ENCODE measurements at regions not wholly inside any gene's neighbourhood (a gene's known extent, or its start where the extent isn't known, plus 50 kb on each side); places are given as distances from the start of the nearest gene placed in this dataset.

GRCh38 chr12:125240717-125241116 lies 175.5 kb downstream of the AACS start:
- H3K4me3 ChIP-seq = no peak overlapping the region
- H3F3A ChIP-seq (ENCODE audit: insufficient read depth, low read depth) = no peaks in the 10 kb centered on the region
- TF ChIP-seq EZH2 (IDR thresholded peaks at IDR 0.05; ENCODE audit: low read depth) (no peak), CTCF (conservative IDR thresholded peaks at IDR 0.05) (no peak)
- no TSS peak for BruUV-seq (replicated peaks)
- H3K27me3 ChIP-seq (ENCODE audit: insufficient read depth, low read depth) = peaks cover 89% of the 10 kb centered on the region
- H2AFZ ChIP-seq = no peak overlapping the region
- H3K9me3 ChIP-seq (ENCODE audit: insufficient read depth, low read depth) = no peaks in the 10 kb centered on the region
- POLR2A ChIA-PET (ENCODE audit: unreplicated experiment) = no interaction called here
- no peak for DNase-seq
- no peaks in the 10 kb centered on the region for H4K20me1 ChIP-seq (ENCODE audit: insufficient read depth)
- H3K27ac ChIP-seq = no peak overlapping the region
- H3K4me2 ChIP-seq = no peak overlapping the region
- no peaks in the 10 kb centered on the region for H3K36me3 ChIP-seq (ENCODE audit: low read depth)
- H3K9me2 ChIP-seq (ENCODE audit: insufficient read depth) = no peaks in the 10 kb centered on the region
- no peaks in the 10 kb centered on the region for H3K4me1 ChIP-seq (replicated peaks; ENCODE audit: insufficient read depth)
- CTCF ChIA-PET = no interaction called here
- no peaks in the 10 kb centered on the region for H3K79me2 ChIP-seq (ENCODE audit: low read depth)
- intact Hi-C loops (cut with micrococcal nuclease; ENCODE audit: unreplicated experiment) = no loop called here

GRCh38 chr12:125243811-125244210 lies 178.6 kb downstream of the AACS start:
- Histone ChIP-seq H3K4me3 (no peak overlapping the region), H3K27me3 (ENCODE audit: insufficient read depth, low read depth) (peaks cover 95% of the 10 kb centered on the region), H3K4me1 (replicated peaks; ENCODE audit: insufficient read depth) (no peaks in the 10 kb centered on the region), H3K9me3 (ENCODE audit: insufficient read depth, low read depth) (no peaks in the 10 kb centered on the region), H3F3A (ENCODE audit: insufficient read depth, low read depth) (no peaks in the 10 kb centered on the region), H3K9me2 (ENCODE audit: insufficient read depth) (no peaks in the 10 kb centered on the region), H2AFZ (no peak overlapping the region), H3K27ac (no peak overlapping the region), H3K79me2 (ENCODE audit: low read depth) (no peaks in the 10 kb centered on the region), H3K4me2 (no peak overlapping the region), H3K36me3 (ENCODE audit: low read depth) (no peaks in the 10 kb centered on the region), H4K20me1 (ENCODE audit: insufficient read depth) (no peaks in the 10 kb centered on the region)
- CTCF ChIA-PET = no interaction called here
- BruUV-seq (replicated peaks) = no TSS peak
- POLR2A ChIA-PET (ENCODE audit: unreplicated experiment) = no interaction called here
- intact Hi-C loops (cut with micrococcal nuclease; ENCODE audit: unreplicated experiment) = no loop called here
- TF ChIP-seq CTCF (conservative IDR thresholded peaks at IDR 0.05) = no peak
- TF ChIP-seq EZH2 (IDR thresholded peaks at IDR 0.05; ENCODE audit: low read depth) = no peak
- no peak for DNase-seq

GRCh38 chr12:125244338-125244737 lies 179.1 kb downstream of the AACS start:
- ChIA-PET POLR2A (ENCODE audit: unreplicated experiment) (no interaction called here), CTCF (no interaction called here)
- intact Hi-C loops (cut with micrococcal nuclease; ENCODE audit: unreplicated experiment) = no loop called here
- no TSS peak for BruUV-seq (replicated peaks)
- no peaks in the 10 kb centered on the region for H4K20me1 ChIP-seq (ENCODE audit: insufficient read depth)
- no peaks in the 10 kb centered on the region for H3K36me3 ChIP-seq (ENCODE audit: low read depth)
- H3K27me3 ChIP-seq (ENCODE audit: insufficient read depth, low read depth) = peaks cover 94% of the 10 kb centered on the region
- no peak overlapping the region for H3K4me3 ChIP-seq
- H3K9me2 ChIP-seq (ENCODE audit: insufficient read depth) = no peaks in the 10 kb centered on the region
- no peaks in the 10 kb centered on the region for H3K79me2 ChIP-seq (ENCODE audit: low read depth)
- H3K27ac ChIP-seq = no peak overlapping the region
- no peak for DNase-seq
- H3K4me1 ChIP-seq (replicated peaks; ENCODE audit: insufficient read depth) = no peaks in the 10 kb centered on the region
- H3K4me2 ChIP-seq = no peak overlapping the region
- H3F3A ChIP-seq (ENCODE audit: insufficient read depth, low read depth) = no peaks in the 10 kb centered on the region
- H3K9me3 ChIP-seq (ENCODE audit: insufficient read depth, low read depth) = no peaks in the 10 kb centered on the region
- TF ChIP-seq CTCF (conservative IDR thresholded peaks at IDR 0.05) = no peak
- TF ChIP-seq EZH2 (IDR thresholded peaks at IDR 0.05; ENCODE audit: low read depth) = no peak
- H2AFZ ChIP-seq = no peak overlapping the region
